Hematopoietic multipotent progenitor cell treated with erythropoietin and hydrocortisone succinate and interleukin-3 and kit ligand, for 8 days (in vitro differentiated cells): ENCODE measurements at regions not wholly inside any gene's neighbourhood (a gene's known extent, or its start where the extent isn't known, plus 50 kb on each side); places are given as distances from the start of the nearest gene placed in this dataset.

Source experiments
- DNase-seq: peaks from one replicate; pipeline ENCODE4 v3.0.0-alpha.2; 2015

- DNase-seq: no peak
Observed at GRCh38 chrY:7169475-7169874, 257.9 kb upstream of the AMELY start.

- DNase-seq: no peak
Observed at GRCh38 chrY:7141477-7141876, 229.9 kb upstream of the AMELY start.
